Loucy (cell line): ENCODE measurements at regions not wholly inside any gene's neighbourhood (a gene's known extent, or its start where the extent isn't known, plus 50 kb on each side); places are given as distances from the start of the nearest gene placed in this dataset.

Experiments used
- EZH2phosphoT487 ChIP-seq: fragments of 200-600 bp; IDR thresholded peaks from 2 replicates; pipeline ENCODE4 v1.6.1; 2018; ENCODE audit warnings: antibody characterized with exemption, mild to moderate bottlenecking, moderate library complexity, borderline replicate concordance
- TF ChIP-seq, protein P1 (sequence below): fragments of 200-600 bp; sonication (generic); conservative IDR thresholded peaks from 2 replicates; pipeline ENCODE4 v1.5.1; 2014; ENCODE audit warnings: mild to moderate bottlenecking, antibody characterized with exemption, low read length

DNA sequence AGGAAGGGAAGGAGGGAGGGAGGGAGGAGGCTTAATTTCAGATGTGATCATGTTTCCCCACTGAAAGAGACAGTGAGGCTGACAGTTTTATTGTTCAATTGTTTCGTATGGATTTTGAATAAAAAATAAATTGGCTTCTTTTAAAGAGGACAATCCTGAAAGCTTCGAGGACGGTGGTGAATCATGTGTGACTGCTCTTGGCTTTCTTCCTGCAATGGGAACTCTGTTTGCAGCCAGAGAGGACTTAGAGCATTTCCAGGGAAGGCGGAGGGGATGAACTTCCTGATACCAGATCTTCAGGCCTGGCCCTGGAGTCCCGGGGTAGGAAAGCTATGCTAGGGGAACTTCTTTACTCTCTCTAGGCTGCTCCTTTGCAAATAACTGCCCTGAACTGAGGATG is 72.8 kb upstream of the C16orf82 start:
- TF ChIP-seq, protein P1, sequence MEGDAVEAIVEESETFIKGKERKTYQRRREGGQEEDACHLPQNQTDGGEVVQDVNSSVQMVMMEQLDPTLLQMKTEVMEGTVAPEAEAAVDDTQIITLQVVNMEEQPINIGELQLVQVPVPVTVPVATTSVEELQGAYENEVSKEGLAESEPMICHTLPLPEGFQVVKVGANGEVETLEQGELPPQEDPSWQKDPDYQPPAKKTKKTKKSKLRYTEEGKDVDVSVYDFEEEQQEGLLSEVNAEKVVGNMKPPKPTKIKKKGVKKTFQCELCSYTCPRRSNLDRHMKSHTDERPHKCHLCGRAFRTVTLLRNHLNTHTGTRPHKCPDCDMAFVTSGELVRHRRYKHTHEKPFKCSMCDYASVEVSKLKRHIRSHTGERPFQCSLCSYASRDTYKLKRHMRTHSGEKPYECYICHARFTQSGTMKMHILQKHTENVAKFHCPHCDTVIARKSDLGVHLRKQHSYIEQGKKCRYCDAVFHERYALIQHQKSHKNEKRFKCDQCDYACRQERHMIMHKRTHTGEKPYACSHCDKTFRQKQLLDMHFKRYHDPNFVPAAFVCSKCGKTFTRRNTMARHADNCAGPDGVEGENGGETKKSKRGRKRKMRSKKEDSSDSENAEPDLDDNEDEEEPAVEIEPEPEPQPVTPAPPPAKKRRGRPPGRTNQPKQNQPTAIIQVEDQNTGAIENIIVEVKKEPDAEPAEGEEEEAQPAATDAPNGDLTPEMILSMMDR = no peak
- TF ChIP-seq EZH2phosphoT487 = no peak
